K562 (cell line): ENCODE measurements at regions not wholly inside any gene's neighbourhood (a gene's known extent, or its start where the extent isn't known, plus 50 kb on each side); places are given as distances from the start of the nearest gene placed in this dataset.

Experiments used
- ATF1 ChIP-seq, 2 experiments: fragments of 450-650 bp in 1 of 2; IDR thresholded peaks; 2 replicates each; pipeline ENCODE4 v1.6.1; 2016; ENCODE audit warnings: missing compliant biosample characterization in 1 of 2, missing genetic modification characterization in 1 of 2
- CTCF ChIP-seq, 3 experiments: IDR thresholded peaks in 2 of 3; conservative IDR thresholded peaks in 1 of 3; 2 replicates each; pipeline ENCODE4 v1.5.1; 2011 to 2012; ENCODE audit warnings: low read length in 3 of 3, mild to moderate bottlenecking in 3 of 3, control low read depth in 2 of 3, improper control_type of control experiment in 1 of 3, inconsistent platforms in 1 of 3, low read depth in 1 of 3, mixed read lengths in 1 of 3, moderate library complexity in 1 of 3; ENCODE audit not compliant: insufficient read depth in 2 of 3
- FOXM1 ChIP-seq, 2 experiments: fragments of 450-650 bp in 1 of 2; sonication (generic) in 1 of 2; formaldehyde crosslinking in 1 of 2; IDR thresholded peaks; 2 replicates each; pipeline versions ENCODE4 v1.6.1 to v1.9.0; 2017 to 2022; ENCODE audit warnings: low read depth in 2 of 2, mild to moderate bottlenecking in 2 of 2, missing genetic modification reagents in 1 of 2, moderate library complexity in 1 of 2
- HDAC2 ChIP-seq: fragments of 450-650 bp; IDR thresholded peaks from 2 replicates; pipeline ENCODE4 v1.6.1; 2016; ENCODE audit warnings: mild to moderate bottlenecking
- IRF9 ChIP-seq: fragments of 450-650 bp; IDR thresholded peaks from 2 replicates; pipeline ENCODE4 v1.6.1; 2016; ENCODE audit warnings: missing biosample characterization, missing genetic modification characterization
- KLF16 ChIP-seq: IDR thresholded peaks from 2 replicates; pipeline ENCODE4 v1.6.1; 2016; ENCODE audit warnings: antibody characterized with exemption
- MTF1 ChIP-seq: fragments of 250-450 bp; sonication (Bioruptor Pico); IDR thresholded peaks from 2 replicates; pipeline ENCODE4 v1.9.0; 2021; ENCODE audit warnings: moderate library complexity, mild to moderate bottlenecking, inconsistent platforms, borderline replicate concordance
- MYC ChIP-seq, 2 experiments: fragments of 250-450 bp in 1 of 2; sonication (Bioruptor Pico) in 1 of 2; IDR thresholded peaks; 2 replicates each; pipeline versions ENCODE4 v1.5.1 to v1.6.1; 2012 to 2021; ENCODE audit warnings: low read depth in 2 of 2, borderline replicate concordance in 1 of 2, improper control_type of control experiment in 1 of 2, low read length in 1 of 2, mild to moderate bottlenecking in 1 of 2, moderate library complexity in 1 of 2
- NCOA2 ChIP-seq, 2 experiments: fragments of 450-650 bp; IDR thresholded peaks; 2 replicates each; pipeline ENCODE4 v1.6.1; 2018; ENCODE audit warnings: mild to moderate bottlenecking in 2 of 2, moderate library complexity in 1 of 2; ENCODE audit not compliant: partially characterized antibody in 2 of 2
- POLR2A ChIP-seq: fragments of 450-650 bp; conservative IDR thresholded peaks from 2 replicates; pipeline ENCODE4 v1.6.1; 2016
- PRDM10 ChIP-seq: fragments of 450-650 bp; IDR thresholded peaks from 2 replicates; pipeline ENCODE4 v1.6.1; 2018; ENCODE audit not compliant: partially characterized antibody
- PRMT5 ChIP-seq: sonication (generic); formaldehyde crosslinking; IDR thresholded peaks from 2 replicates; pipeline ENCODE4 v1.5.0; 2020; ENCODE audit warnings: missing genetic modification reagents
- TOE1 ChIP-seq, 2 experiments: fragments of 450-650 bp in 1 of 2; sonication (generic) in 1 of 2; formaldehyde crosslinking in 1 of 2; IDR thresholded peaks; 2 replicates each; pipeline versions ENCODE4 v1.7.1 to v1.8.0; 2016 to 2022; ENCODE audit warnings: borderline replicate concordance in 2 of 2, mild to moderate bottlenecking in 2 of 2, antibody characterized with exemption in 1 of 2, inconsistent platforms in 1 of 2, low read depth in 1 of 2, missing genetic modification reagents in 1 of 2, moderate library complexity in 1 of 2
- ZNF184 ChIP-seq: sonication (generic); formaldehyde crosslinking; IDR thresholded peaks from 2 replicates; pipeline ENCODE4 v1.5.0; 2020; ENCODE audit warnings: missing genetic modification reagents

GRCh38 chr18:44117821-44118220 lies 562.9 kb upstream of the SETBP1 start:
- TF ChIP-seq KLF16 (no peak), PRMT5 (no peak), POLR2A (no peak), ZNF184 (no peak), NCOA2 (IDR thresholded peaks at IDR 0.05; ENCODE audit: partially characterized antibody in 2 of 2) (no peak), TOE1 (IDR thresholded peaks at IDR 0.05; ENCODE audit: borderline replicate concordance) (no peak), TOE1 (CRISPR knock-in tag; IDR thresholded peaks at IDR 0.05; ENCODE audit: borderline replicate concordance, low read depth) (no peak), MYC (IDR thresholded peaks at IDR 0.05; ENCODE audit: low read depth, low read length) (no peak), MYC (CRISPR knock-in tag; IDR thresholded peaks at IDR 0.05; ENCODE audit: borderline replicate concordance, low read depth) (no peak), IRF9 (tag) (no peak), FOXM1 (IDR thresholded peaks at IDR 0.05; ENCODE audit: low read depth) (no peak), FOXM1 (CRISPR knock-in tag; IDR thresholded peaks at IDR 0.05; ENCODE audit: low read depth) (no peak), MTF1 (CRISPR knock-in tag) (no peak), ATF1 (CRISPR knock-in tag; IDR thresholded peaks at IDR 0.05) (no peak), ATF1 (tag; IDR thresholded peaks at IDR 0.05) (no peak), CTCF (IDR thresholded peaks at IDR 0.05 in 2 of 3, conservative IDR thresholded peaks at IDR 0.05 in 1 of 3; ENCODE audit: insufficient read depth in 2 of 3, low read depth in 1 of 3, low read length in 3 of 3) (no peak), PRDM10 (no peak), HDAC2 (no peak)
